Fibroblast of skin of right biceps (primary cell): ENCODE measurements at regions not wholly inside any gene's neighbourhood (a gene's known extent, or its start where the extent isn't known, plus 50 kb on each side); places are given as distances from the start of the nearest gene placed in this dataset.

Experiments
- DNase-seq: peaks from one replicate; pipeline ENCODE4 v3.0.0-alpha.2; 2013

- DNase-seq = no peak
Measured at GRCh38 chr1:103344930-103345329, 180.6 kb upstream of the RNPC3 start.

GRCh38 chr1:103341377-103341880 is 184.1 kb upstream of the RNPC3 start:
- DNase-seq = no peak

GRCh38 chr1:103337779-103338178 is 187.7 kb upstream of the RNPC3 start:
- DNase-seq = no peak

- DNase-seq = no peak
Measured at GRCh38 chr1:103336408-103336807, 189.1 kb upstream of the RNPC3 start.

- no peak for DNase-seq
Measured at GRCh38 chr1:103333141-103333540, 192.4 kb upstream of the RNPC3 start.

- no peak for DNase-seq
Measured at GRCh38 chr1:103327054-103327719, 198.3 kb upstream of the RNPC3 start.

GRCh38 chr1:103326595-103326994 is 198.9 kb upstream of the RNPC3 start:
- DNase-seq = no peak

- no peak for DNase-seq
Measured at GRCh38 chr1:103309786-103310185, 201.5 kb upstream of the COL11A1 start.

- no peak for DNase-seq
Measured at GRCh38 chr1:103307751-103308150, 199.4 kb upstream of the COL11A1 start.

- peak; percentile 36 for DNase-seq
Measured at GRCh38 chr1:103283841-103284669, 175.7 kb upstream of the COL11A1 start.

GRCh38 chr1:103283371-103283770 is 175.0 kb upstream of the COL11A1 start:
- no peak for DNase-seq

GRCh38 chr1:103275725-103276124 is 167.4 kb upstream of the COL11A1 start:
- no peak for DNase-seq

GRCh38 chr1:103274886-103275285 is 166.6 kb upstream of the COL11A1 start:
- DNase-seq = peak; percentile 40

GRCh38 chr1:103273106-103273505 is 164.8 kb upstream of the COL11A1 start:
- DNase-seq = no peak

- peak; percentile 92 for DNase-seq
Measured at GRCh38 chr1:103271471-103271870, 163.1 kb upstream of the COL11A1 start.

GRCh38 chr1:103267893-103268292 is 159.6 kb upstream of the COL11A1 start:
- DNase-seq = no peak

- peak; percentile 52 for DNase-seq
Measured at GRCh38 chr1:103267266-103267665, 158.9 kb upstream of the COL11A1 start.

- peak; percentile 77 for DNase-seq
Measured at GRCh38 chr1:103266036-103266435, 157.7 kb upstream of the COL11A1 start.

- peak; percentile 71 for DNase-seq
Measured at GRCh38 chr1:103265551-103265950, 157.2 kb upstream of the COL11A1 start.

GRCh38 chr1:103259982-103260381 is 151.7 kb upstream of the COL11A1 start:
- no peak for DNase-seq

- peak; percentile 41 for DNase-seq
Measured at GRCh38 chr1:103256490-103256889, 148.2 kb upstream of the COL11A1 start.

- DNase-seq = no peak
Measured at GRCh38 chr1:103254691-103255090, 146.4 kb upstream of the COL11A1 start.

- DNase-seq = peak; percentile 70
Measured at GRCh38 chr1:103250441-103250861, 142.1 kb upstream of the COL11A1 start.
